Mucosa of descending colon (tissue), 3 donors: ENCODE measurements at regions not wholly inside any gene's neighbourhood (a gene's known extent, or its start where the extent isn't known, plus 50 kb on each side); places are given as distances from the start of the nearest gene placed in this dataset.

Source experiments
- ATAC-seq: fragments of 200-7000 bp; cut with Tn5 transposase; one replicate; pipeline ENCODE4 v1.9.1; 2020; ENCODE audit warnings: mild to moderate bottlenecking, moderate library complexity
- DNase-seq, 3 donors: peaks; one replicate each; pipeline ENCODE4 v3.0.0-alpha.2; 2020
- H3K36me3 ChIP-seq: fragments of 200-600 bp; one replicate; pipeline ENCODE4 v1.8.0; 2021; ENCODE audit warnings: low read depth, mild to moderate bottlenecking
- H3K4me1 ChIP-seq: fragments of 200-600 bp; one replicate; pipeline ENCODE4 v1.8.0; 2021; ENCODE audit warnings: low read depth, mild to moderate bottlenecking
- H3K4me3 ChIP-seq: fragments of 200-600 bp; one replicate; pipeline ENCODE4 v1.8.0; 2021; ENCODE audit warnings: mild to moderate bottlenecking
- H3K9me3 ChIP-seq: fragments of 200-600 bp; one replicate; pipeline ENCODE4 v1.8.0; 2021; ENCODE audit warnings: mild to moderate bottlenecking
- CTCF ChIP-seq: fragments of 200-600 bp; IDR thresholded peaks from one replicate; pipeline ENCODE4 v1.8.0; 2022; ENCODE audit warnings: antibody characterized with exemption, mild to moderate bottlenecking
- intact Hi-C, 2 donors: fragments of 100-400 bp; cut with DNase I in 1 of 2; cut with micrococcal nuclease in 1 of 2; formaldehyde crosslinking; loops; one replicate each; pipeline versions ENCODE4 v1.11.0 to v1.11.1; 2022; cut with DNase I, micrococcal nuclease
- donor health status: DM: no; HTN: no; CAD: no; lungs with moderate emphysema.
- donor health status: DM: no; HTN: no; CAD: no.
- donor health status: DM: no; HTN: yes; CAD: no.

- TF ChIP-seq CTCF = no peak
- no peaks in the 10 kb centered on the region for H3K9me3 ChIP-seq
- H3K36me3 ChIP-seq = no peaks in the 10 kb centered on the region
- DNase-seq = no peak
- no peaks in the 10 kb centered on the region for H3K4me1 ChIP-seq
- ATAC-seq = no peak
- no peak overlapping the region for H3K4me3 ChIP-seq
- intact Hi-C loops = loop anchor here in 1 of 2 donors (10.0 kb wide), 1 partner anchor 734 kb away; no protein-coding TSS in a partner anchor
Observed at GRCh38 chr10:58068809-58069208, 198.9 kb downstream of the IPMK start.

DNA sequence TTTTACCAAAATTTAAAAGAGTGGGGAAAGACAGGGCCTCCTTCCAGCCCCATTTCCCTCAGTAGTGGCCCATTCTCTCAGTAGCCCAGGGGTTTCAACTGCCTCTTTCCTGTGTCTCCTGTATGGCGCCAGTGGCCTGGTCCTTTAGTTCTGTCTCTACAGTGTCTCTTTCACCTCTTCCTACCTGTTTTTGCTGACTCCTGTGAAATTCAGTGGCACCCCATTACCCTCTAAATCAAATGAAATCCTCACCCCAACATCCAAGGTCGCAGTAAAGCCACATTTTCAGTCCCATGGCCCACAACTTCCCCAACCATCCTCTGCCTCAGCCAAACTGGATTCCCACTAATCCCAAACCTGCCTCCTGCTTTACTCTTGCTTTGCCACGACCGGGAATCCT lies 200.7 kb downstream of the IPMK start:
- TF ChIP-seq CTCF = no peak
- Histone ChIP-seq H3K4me1 (no peaks in the 10 kb centered on the region), H3K4me3 (no peak overlapping the region), H3K36me3 (no peaks in the 10 kb centered on the region), H3K9me3 (no peaks in the 10 kb centered on the region)
- intact Hi-C loops = loop anchor here in 1 of 2 donors (10.0 kb wide), 1 partner anchor 732 kb away; no protein-coding TSS in a partner anchor
- no peak for ATAC-seq
- DNase-seq = no peak

DNA sequence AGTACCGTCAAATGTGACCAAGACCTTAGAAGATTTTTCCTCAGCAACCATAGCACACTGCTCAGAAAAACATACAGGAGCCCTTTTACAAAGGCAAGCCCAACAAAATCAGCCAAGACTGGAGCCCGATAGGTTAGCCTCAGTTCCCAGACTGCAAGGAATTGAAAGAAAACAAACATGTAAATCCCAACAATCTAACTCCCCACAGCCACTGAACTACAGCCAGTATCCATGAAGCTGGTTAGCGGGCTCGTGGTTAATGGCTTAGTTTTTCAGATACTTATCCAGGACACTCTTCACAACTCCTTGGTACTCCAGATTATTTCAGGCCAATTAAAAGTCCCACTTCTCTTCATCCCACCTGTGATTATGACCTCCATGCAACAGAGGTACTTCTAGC lies 201.6 kb downstream of the IPMK start:
- intact Hi-C loops = loop anchor here in 1 of 2 donors (10.0 kb wide), 1 partner anchor 731 kb away; no protein-coding TSS in a partner anchor
- DNase-seq = no peak
- Histone ChIP-seq H3K4me3 (no peak overlapping the region), H3K4me1 (no peaks in the 10 kb centered on the region), H3K36me3 (no peaks in the 10 kb centered on the region), H3K9me3 (no peaks in the 10 kb centered on the region)
- no peak for ATAC-seq
- TF ChIP-seq CTCF = no peak

GRCh38 chr10:58065529-58065815 lies 202.2 kb downstream of the IPMK start:
- ATAC-seq = no peak
- no peak for TF ChIP-seq CTCF
- no peak for DNase-seq
- Histone ChIP-seq H3K36me3 (no peaks in the 10 kb centered on the region), H3K4me1 (no peaks in the 10 kb centered on the region), H3K9me3 (no peaks in the 10 kb centered on the region), H3K4me3 (no peak overlapping the region)
- intact Hi-C loops = loop anchor here in 1 of 2 donors (10.0 kb wide), 1 partner anchor 731 kb away; no protein-coding TSS in a partner anchor

DNA sequence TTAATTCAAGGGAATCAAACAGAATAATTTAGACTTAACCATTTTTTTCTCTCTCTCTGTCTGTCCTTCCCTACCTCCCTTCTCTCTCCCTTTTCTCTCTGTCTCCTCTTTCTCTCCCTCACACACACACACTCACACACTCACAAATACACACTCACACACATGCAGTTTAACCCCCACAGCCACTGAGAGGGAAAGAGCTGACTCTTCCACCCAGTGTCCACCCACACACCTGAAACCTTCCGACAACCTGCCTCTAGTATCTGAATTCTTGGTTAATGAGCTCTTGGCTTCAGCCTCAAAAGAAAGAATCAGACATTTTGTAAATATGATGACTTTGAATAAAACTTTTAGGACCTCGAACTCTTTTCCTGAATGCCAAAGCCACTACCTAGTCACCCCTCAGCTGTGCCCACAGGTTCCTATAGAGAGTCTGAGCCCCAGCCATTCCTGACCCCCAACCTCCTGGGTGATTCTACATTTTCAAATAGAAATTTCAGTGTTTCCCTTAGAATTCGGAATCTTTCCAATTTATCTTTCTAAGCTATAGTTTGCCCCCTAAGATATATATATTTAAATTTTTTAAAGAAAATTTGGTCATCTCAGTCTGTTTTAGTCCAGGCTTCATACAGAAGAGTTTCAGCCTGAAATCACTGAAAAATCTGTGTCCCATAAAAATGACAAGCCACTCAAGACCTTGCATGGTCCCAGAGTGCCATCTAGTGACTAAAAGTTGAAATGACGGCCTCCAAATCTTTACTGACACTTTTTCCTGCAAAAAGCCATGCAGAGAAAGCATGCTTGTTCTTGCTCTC lies 202.8 kb downstream of the IPMK start:
- intact Hi-C loops = loop anchor here in 1 of 2 donors (10.0 kb wide), 1 partner anchor 730 kb away; no protein-coding TSS in a partner anchor
- Histone ChIP-seq H3K4me3 (no peak overlapping the region), H3K36me3 (no peaks in the 10 kb centered on the region), H3K9me3 (no peaks in the 10 kb centered on the region), H3K4me1 (no peaks in the 10 kb centered on the region)
- ATAC-seq (peak; percentile 59), DNase-seq (peak in 1 of 3 donors; percentile 60)
- TF ChIP-seq CTCF = peak; percentile 59
